Right atrium auricular region (tissue), 2 donors: ENCODE measurements at regions not wholly inside any gene's neighbourhood (a gene's known extent, or its start where the extent isn't known, plus 50 kb on each side); places are given as distances from the start of the nearest gene placed in this dataset.

Experiments
- DNase-seq: peaks from one replicate; pipeline ENCODE4 v3.0.0-alpha.2; 2019; ENCODE audit warnings: low spot score
- H3K27ac ChIP-seq, 2 donors: fragments of 200-600 bp; sonication (generic); 1 replicate in 1 of 2; 2 replicates in 1 of 2; pipeline ENCODE4 v1.5.1; 2016 to 2019
- H3K27me3 ChIP-seq, 2 donors: fragments of 200-600 bp; sonication (generic); one replicate each; pipeline versions ENCODE4 v1.5.1 to v1.6.0; 2017 to 2019
- H3K36me3 ChIP-seq: fragments of 200-600 bp; sonication (generic); one replicate; pipeline ENCODE4 v1.5.1; 2016
- H3K4me1 ChIP-seq, 2 donors: fragments of 200-600 bp; sonication (generic); one replicate each; pipeline versions ENCODE4 v1.5.1 to v1.6.0; 2017 to 2019
- H3K4me3 ChIP-seq, 2 donors: fragments of 200-600 bp; sonication (generic); 1 replicate in 1 of 2; 2 replicates in 1 of 2; pipeline ENCODE4 v1.5.1; 2017 to 2019; ENCODE audit warnings: mild to moderate bottlenecking in 1 of 2, moderate library complexity in 1 of 2
- H3K9me3 ChIP-seq, 2 donors: fragments of 200-600 bp; sonication (generic); one replicate each; pipeline ENCODE4 v1.5.1; 2019
- TF ChIP-seq, protein P1 (sequence below), 2 donors: fragments of 200-600 bp; sonication (generic); IDR thresholded peaks; one replicate each; pipeline ENCODE4 v1.5.1; 2019; ENCODE audit warnings: antibody characterized with exemption in 2 of 2

DNA sequence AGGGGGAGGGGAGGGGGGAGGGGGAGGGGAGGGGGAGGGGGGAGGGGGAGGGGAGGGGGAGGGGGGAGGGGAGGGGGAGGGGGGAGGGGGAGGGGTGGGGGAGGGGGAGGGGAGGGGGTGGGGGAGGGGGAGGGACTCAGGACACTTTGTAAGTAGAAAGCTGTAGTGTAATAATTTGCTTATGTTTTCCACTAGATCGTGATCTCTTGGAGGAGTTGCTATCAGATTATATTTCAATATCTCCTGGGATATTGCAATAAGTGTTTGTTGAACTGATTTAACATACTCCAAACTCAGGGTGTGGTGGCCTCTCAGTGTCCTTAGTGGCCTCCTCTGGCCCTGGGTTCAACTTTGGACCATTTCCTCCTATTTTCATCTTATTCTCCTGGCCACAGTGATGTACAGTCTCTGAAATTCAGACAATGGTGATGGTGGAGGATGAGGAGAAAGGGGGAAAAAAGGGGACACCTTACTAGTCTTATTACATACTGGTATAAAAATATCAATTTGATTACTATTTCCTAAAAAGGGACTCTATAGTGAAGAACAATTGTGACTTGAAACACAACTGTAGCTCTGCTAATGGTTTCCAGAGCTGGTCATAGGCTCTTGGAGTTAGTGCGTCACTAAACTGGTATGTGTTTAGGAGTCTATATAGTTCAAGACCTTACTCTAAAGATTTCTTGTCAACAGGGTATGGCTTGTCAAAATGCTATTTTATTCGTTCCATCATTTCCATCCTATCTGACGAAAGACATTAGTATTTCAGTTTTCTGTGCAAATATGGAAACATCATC lies 89.6 kb downstream of the DDX1 start:
- no peaks in the 10 kb centered on the region for H3K9me3 ChIP-seq
- TF ChIP-seq, protein P1, sequence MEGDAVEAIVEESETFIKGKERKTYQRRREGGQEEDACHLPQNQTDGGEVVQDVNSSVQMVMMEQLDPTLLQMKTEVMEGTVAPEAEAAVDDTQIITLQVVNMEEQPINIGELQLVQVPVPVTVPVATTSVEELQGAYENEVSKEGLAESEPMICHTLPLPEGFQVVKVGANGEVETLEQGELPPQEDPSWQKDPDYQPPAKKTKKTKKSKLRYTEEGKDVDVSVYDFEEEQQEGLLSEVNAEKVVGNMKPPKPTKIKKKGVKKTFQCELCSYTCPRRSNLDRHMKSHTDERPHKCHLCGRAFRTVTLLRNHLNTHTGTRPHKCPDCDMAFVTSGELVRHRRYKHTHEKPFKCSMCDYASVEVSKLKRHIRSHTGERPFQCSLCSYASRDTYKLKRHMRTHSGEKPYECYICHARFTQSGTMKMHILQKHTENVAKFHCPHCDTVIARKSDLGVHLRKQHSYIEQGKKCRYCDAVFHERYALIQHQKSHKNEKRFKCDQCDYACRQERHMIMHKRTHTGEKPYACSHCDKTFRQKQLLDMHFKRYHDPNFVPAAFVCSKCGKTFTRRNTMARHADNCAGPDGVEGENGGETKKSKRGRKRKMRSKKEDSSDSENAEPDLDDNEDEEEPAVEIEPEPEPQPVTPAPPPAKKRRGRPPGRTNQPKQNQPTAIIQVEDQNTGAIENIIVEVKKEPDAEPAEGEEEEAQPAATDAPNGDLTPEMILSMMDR (IDR thresholded peaks at IDR 0.05), result no peak
- H3K27ac ChIP-seq, result no peak overlapping the region
- no peak overlapping the region for H3K4me3 ChIP-seq
- H3K27me3 ChIP-seq, result no peaks in the 10 kb centered on the region
- no peak for DNase-seq
- no peaks in the 10 kb centered on the region for H3K4me1 ChIP-seq
- H3K36me3 ChIP-seq, result no peaks in the 10 kb centered on the region

- no peak overlapping the region for H3K4me3 ChIP-seq
- TF ChIP-seq, protein P1 (IDR thresholded peaks at IDR 0.05), result no peak
- no peaks in the 10 kb centered on the region for H3K4me1 ChIP-seq
- no peak overlapping the region for H3K27ac ChIP-seq
- no peaks in the 10 kb centered on the region for H3K9me3 ChIP-seq
- no peak for DNase-seq
- H3K27me3 ChIP-seq, result no peaks in the 10 kb centered on the region
- no peaks in the 10 kb centered on the region for H3K36me3 ChIP-seq
Measured at GRCh38 chr2:15682354-15682753, 90.7 kb downstream of the DDX1 start.

DNA sequence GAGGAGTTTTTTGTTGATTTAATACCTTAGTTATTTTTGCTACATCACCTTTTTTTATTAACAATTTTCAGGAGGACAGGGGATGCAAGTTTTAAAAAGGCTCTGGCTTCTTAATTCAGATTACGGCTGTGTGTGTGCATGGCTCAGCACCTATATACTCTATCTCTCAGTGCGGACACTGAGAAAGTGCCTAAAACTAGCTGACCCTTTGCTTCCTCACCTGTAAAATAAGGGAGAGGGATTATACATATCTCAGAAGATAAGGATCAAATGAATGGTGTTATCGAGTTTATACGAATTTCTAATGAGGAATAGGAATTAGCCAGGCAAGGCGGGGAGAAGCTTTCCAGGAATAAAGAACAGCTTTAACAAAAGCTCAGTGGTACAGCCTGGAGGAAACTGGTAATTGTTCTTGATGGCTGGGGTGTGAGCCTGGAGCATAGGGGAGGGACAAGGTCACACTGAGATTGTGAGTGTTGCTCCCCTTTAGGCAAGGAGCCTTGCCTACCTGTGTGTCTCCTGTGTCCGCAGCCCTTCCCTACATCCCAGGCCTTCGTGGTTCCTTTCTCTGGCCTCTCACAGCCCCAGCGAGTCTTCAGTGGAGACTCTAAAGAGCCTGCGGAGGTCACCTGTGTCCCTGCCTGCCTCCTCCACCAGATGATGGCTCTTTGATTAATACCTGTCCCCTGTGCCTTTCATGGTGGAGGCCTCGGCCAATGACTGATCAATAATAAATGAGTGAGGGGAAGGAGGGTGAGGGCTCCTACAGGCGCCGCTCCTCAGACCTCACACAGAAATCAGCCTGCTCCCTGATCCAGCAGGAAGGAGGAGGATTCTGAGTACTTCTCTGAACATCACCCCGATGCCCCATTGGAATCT lies 92.7 kb downstream of the DDX1 start:
- Histone ChIP-seq H3K36me3 (no peaks in the 10 kb centered on the region), H3K27me3 (no peaks in the 10 kb centered on the region), H3K27ac (no peak overlapping the region), H3K4me1 (no peaks in the 10 kb centered on the region), H3K4me3 (no peak overlapping the region), H3K9me3 (no peaks in the 10 kb centered on the region)
- TF ChIP-seq, protein P1 (IDR thresholded peaks at IDR 0.05), result no peak
- DNase-seq, result no peak

DNA sequence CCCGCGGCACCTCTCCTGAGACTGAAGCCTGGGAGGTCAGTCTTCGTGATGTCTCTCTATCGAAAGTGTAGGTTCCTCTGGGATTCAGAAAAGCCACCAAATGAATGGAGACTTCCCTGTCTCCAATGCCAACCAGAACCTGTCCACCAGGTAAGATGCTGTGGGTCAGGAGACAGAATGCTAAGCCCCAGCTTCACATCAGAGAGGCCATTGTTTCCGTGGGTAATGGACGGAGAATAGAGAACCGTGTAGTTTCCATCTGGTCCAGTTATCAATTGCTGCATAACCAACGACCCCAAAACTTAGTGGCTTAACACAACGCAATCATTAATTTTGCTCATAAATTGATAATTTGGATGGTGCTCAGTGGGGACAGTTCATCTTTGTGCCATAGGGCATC lies 93.5 kb downstream of the DDX1 start:
- DNase-seq, result no peak
- Histone ChIP-seq H3K4me1 (no peaks in the 10 kb centered on the region), H3K36me3 (no peaks in the 10 kb centered on the region), H3K9me3 (no peaks in the 10 kb centered on the region), H3K27me3 (no peaks in the 10 kb centered on the region), H3K27ac (no peak overlapping the region), H3K4me3 (no peak overlapping the region)
- TF ChIP-seq, protein P1 (IDR thresholded peaks at IDR 0.05), result no peak

DNA sequence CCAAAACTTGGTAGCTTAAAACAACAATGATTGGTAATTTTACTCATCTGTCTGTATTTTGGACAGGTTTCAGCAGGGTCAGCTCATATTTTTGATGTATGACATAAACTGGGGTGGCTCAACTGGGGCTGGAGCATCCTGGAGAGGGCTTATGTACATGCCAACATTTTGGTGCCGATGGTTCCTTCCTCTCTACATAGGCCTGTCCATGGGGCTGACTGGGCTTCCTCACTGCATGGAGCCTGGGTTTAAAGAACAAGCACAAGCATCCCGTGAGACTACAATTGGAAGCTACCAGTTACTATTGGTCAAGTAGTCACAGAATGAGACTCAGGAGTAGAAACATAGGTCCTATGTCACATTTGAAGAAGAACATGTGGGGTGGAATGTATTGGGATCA lies 95.0 kb downstream of the DDX1 start:
- no peak for DNase-seq
- H3K4me3 ChIP-seq, result no peak overlapping the region
- no peaks in the 10 kb centered on the region for H3K36me3 ChIP-seq
- no peaks in the 10 kb centered on the region for H3K4me1 ChIP-seq
- TF ChIP-seq, protein P1 (IDR thresholded peaks at IDR 0.05), result no peak
- no peaks in the 10 kb centered on the region for H3K9me3 ChIP-seq
- no peaks in the 10 kb centered on the region for H3K27me3 ChIP-seq
- H3K27ac ChIP-seq, result no peak overlapping the region
